IPS-15b (cell line): ENCODE measurements at regions not wholly inside any gene's neighbourhood (a gene's known extent, or its start where the extent isn't known, plus 50 kb on each side); places are given as distances from the start of the nearest gene placed in this dataset.

ENCODE experiments used
- H3K27me3 ChIP-seq: one replicate; pipeline ENCODE4 v1.6.1; 2013; ENCODE audit warnings: low read length; ENCODE audit not compliant: control insufficient read depth, insufficient read depth
- H3K36me3 ChIP-seq: one replicate; pipeline ENCODE4 v1.6.1; 2013; ENCODE audit warnings: low read length; ENCODE audit not compliant: control insufficient read depth, insufficient read depth
- H3K4me1 ChIP-seq: one replicate; pipeline ENCODE4 v1.6.1; 2013; ENCODE audit warnings: mild to moderate bottlenecking, low read length; ENCODE audit not compliant: control insufficient read depth, insufficient read depth
- H3K4me3 ChIP-seq: one replicate; pipeline ENCODE4 v1.5.1; 2013; ENCODE audit warnings: low read depth, low read length
- H3K9ac ChIP-seq: one replicate; pipeline ENCODE4 v1.6.1; 2013; ENCODE audit warnings: low read depth, mild to moderate bottlenecking, low read length
- H3K9me3 ChIP-seq: one replicate; pipeline ENCODE4 v1.6.1; 2013; ENCODE audit warnings: mild to moderate bottlenecking, low read length; ENCODE audit not compliant: control insufficient read depth, insufficient read depth

DNA sequence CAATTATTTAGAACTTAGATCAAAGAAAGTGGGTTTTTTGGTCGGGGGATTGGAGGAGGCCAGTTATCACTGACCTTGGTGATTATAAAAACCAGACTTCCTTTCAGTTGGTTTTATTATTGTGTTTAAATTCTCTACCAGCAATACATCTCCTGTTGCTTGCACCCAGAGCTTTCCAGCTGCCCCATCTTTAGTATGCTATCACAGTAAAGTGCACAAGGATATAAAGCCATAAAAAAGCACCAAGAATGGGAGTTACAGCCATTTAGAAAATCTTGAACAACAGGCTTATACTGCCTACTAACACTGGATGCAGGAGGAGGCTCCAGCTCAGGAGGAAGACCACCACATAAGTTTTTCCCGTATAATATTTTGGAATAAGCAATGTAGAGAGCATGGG lies 148.7 kb upstream of the OSR1 start:
- Histone ChIP-seq H3K4me1 (no peaks in the 10 kb centered on the region), H3K9me3 (no peaks in the 10 kb centered on the region), H3K4me3 (no peak overlapping the region), H3K36me3 (no peaks in the 10 kb centered on the region), H3K27me3 (no peaks in the 10 kb centered on the region), H3K9ac (no peak overlapping the region)

DNA sequence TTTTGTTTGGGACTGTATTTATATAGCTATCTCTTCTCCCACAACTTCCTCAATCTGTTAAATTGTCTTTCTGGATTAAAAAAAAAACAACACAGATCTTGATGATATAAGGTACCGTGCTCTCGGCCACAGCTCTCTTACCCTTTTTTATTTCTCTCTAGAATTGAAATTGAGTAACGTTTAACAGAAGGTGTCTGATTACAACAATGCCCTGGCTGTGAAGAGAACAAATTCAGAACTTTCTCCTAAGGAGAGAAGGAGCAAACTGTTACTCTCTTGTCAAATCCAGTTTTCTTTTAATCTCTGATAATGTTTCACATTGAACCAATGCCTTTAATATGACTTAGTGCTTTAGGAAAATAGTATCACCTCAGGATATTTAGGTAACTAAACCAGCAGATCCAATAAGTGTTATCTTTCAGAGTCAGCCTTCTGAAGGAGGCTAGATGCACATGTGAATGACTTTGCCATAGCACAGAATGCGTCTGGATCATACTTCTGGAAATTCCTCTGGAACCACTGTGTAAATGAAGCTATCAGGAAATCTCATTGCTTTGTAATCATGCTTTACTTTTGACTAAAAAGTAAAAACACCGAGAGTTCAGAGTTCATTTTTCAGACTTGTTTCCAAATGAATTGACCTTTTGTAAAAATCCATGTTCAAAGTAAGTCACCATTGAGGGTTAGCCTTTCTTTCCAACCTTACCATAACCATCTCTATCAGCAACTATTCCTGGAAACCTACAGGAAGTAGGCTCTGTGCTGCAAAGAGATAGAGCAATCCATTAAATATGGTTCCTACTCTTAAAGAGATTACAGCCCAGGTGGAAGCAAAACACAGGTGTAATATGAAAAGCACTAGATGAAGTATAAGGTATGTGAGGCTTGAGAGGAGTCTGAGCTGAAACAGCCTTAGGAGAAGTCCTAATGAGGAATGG lies 147.0 kb upstream of the OSR1 start:
- Histone ChIP-seq H3K4me1 (no peaks in the 10 kb centered on the region), H3K27me3 (no peaks in the 10 kb centered on the region), H3K9ac (no peak overlapping the region), H3K4me3 (no peak overlapping the region), H3K9me3 (no peaks in the 10 kb centered on the region), H3K36me3 (no peaks in the 10 kb centered on the region)

GRCh38 chr2:19504400-19505198 lies 146.2 kb upstream of the OSR1 start:
- H3K9ac ChIP-seq = no peak overlapping the region
- H3K9me3 ChIP-seq = no peaks in the 10 kb centered on the region
- no peaks in the 10 kb centered on the region for H3K27me3 ChIP-seq
- H3K36me3 ChIP-seq = no peaks in the 10 kb centered on the region
- H3K4me3 ChIP-seq = no peak overlapping the region
- H3K4me1 ChIP-seq = no peaks in the 10 kb centered on the region

- Histone ChIP-seq H3K9me3 (no peaks in the 10 kb centered on the region), H3K36me3 (no peaks in the 10 kb centered on the region), H3K4me3 (no peak overlapping the region), H3K4me1 (no peaks in the 10 kb centered on the region), H3K27me3 (no peaks in the 10 kb centered on the region), H3K9ac (no peak overlapping the region)
Observed at GRCh38 chr2:19503915-19504314, 145.5 kb upstream of the OSR1 start.

DNA sequence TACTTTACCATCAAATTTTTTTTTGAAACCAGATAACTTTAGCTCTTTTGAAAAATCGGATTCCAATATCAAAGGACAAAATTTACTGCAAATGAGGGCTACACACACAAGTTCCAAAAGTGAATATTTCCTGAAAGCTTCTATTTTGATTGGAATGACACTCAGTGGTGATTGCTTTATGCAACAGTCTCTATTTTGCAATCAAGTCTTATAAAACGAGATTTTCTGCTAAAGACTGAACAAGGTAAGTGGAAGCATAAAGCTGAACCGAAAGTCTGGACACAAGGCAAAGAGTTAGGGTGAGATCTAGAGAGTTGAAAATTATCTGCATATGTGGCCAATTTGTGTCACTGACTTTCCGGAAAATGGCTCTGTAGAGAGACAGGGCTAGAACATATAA lies 145.0 kb upstream of the OSR1 start:
- Histone ChIP-seq H3K4me3 (no peak overlapping the region), H3K36me3 (no peaks in the 10 kb centered on the region), H3K9ac (no peak overlapping the region), H3K4me1 (no peaks in the 10 kb centered on the region), H3K27me3 (no peaks in the 10 kb centered on the region), H3K9me3 (no peaks in the 10 kb centered on the region)

- H3K27me3 ChIP-seq = no peaks in the 10 kb centered on the region
- no peaks in the 10 kb centered on the region for H3K9me3 ChIP-seq
- no peaks in the 10 kb centered on the region for H3K36me3 ChIP-seq
- H3K9ac ChIP-seq = no peak overlapping the region
- H3K4me3 ChIP-seq = no peak overlapping the region
- H3K4me1 ChIP-seq = no peaks in the 10 kb centered on the region
Observed at GRCh38 chr2:19500126-19500525, 141.7 kb upstream of the OSR1 start.

DNA sequence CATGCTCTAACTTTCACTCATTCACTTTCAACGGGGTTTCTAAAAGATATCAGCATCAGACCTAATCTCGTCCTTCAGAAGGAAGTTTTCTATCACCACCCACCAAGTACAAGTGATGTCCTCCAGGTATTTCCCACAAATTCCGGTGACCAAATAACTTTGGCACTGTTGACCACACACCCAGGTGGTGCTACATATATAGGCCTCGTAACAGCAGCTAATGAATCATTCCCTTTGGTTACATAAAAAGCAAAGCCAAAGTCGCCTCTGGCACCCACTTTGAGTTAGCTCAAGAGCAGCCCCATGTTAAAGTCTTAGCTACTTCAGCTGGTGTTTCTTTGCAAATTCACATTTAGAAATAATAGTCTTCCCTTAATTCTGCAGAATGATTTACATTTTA lies 138.2 kb upstream of the OSR1 start:
- Histone ChIP-seq H3K9me3 (no peaks in the 10 kb centered on the region), H3K4me1 (no peaks in the 10 kb centered on the region), H3K36me3 (no peaks in the 10 kb centered on the region), H3K4me3 (no peak overlapping the region), H3K27me3 (no peaks in the 10 kb centered on the region), H3K9ac (no peak overlapping the region)

DNA sequence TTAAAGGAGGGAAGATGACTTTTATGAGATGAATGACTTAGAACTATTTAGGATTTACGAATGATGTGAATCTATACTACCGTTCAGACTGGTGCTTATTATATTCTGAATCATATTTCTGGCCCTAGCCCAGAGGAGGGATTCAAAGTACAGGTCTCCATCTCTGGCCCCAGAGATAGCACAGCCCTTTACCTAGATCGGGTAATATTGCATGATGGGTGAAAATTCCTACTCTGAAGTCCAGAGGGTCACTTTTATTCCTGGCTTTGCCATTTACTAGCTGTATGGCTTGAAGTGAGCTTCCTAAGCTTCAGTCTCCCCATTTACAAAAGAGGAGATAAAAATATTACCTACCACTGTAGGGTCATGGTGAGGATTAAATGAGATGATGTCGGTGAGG lies 135.8 kb upstream of the OSR1 start:
- H3K27me3 ChIP-seq = no peaks in the 10 kb centered on the region
- no peaks in the 10 kb centered on the region for H3K36me3 ChIP-seq
- H3K4me3 ChIP-seq = no peak overlapping the region
- H3K9me3 ChIP-seq = no peaks in the 10 kb centered on the region
- no peak overlapping the region for H3K9ac ChIP-seq
- H3K4me1 ChIP-seq = no peaks in the 10 kb centered on the region

DNA sequence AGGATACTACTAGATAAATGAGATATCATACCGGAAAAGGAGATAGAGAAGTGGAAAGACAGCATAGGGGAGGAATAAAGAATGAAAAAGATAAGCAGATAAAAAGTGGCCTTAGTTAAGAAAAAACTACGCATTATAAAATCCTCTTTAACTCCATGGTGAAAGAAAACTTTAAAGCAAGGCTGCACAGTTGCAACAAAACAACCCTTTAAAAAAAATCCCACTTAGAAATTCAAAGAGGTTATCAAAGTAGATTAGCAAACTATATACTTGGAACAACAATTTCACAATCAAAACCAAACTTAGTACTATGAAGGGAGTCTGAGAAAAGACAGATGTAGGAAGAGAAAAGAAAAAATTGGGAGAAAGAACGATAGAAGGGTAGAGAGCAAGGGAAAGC lies 133.4 kb upstream of the OSR1 start:
- no peak overlapping the region for H3K9ac ChIP-seq
- H3K9me3 ChIP-seq = no peaks in the 10 kb centered on the region
- no peaks in the 10 kb centered on the region for H3K27me3 ChIP-seq
- no peaks in the 10 kb centered on the region for H3K36me3 ChIP-seq
- no peaks in the 10 kb centered on the region for H3K4me1 ChIP-seq
- no peak overlapping the region for H3K4me3 ChIP-seq

DNA sequence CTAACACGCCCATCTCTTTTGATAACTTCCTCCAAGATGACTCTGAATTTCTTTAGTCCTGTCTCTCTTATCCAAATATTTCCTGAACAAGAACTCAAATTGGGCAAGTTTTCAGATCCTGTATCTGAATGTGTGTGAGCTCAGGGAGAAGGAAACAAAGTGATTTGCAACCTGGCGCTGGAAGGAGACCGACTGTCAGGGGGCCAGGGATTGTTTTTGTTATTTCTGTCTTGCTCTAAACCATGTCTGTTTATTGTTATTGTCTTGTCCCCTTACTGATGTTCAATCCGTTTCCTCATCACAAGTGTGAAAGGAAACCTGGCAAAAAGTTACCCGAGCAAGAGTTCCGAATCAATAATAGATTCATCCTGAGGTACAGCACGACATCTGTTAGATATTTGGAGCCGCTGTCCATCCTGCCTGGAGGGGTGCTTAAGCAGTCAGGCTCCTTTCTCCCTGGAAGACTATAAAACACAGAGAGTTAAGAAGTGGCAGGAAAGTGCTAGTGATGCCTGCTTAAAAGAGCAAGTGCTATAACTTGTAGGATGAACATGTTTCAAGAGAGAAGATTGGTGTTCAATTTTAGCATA lies 132.5 kb upstream of the OSR1 start:
- Histone ChIP-seq H3K9ac (no peak overlapping the region), H3K4me3 (no peak overlapping the region), H3K36me3 (no peaks in the 10 kb centered on the region), H3K9me3 (no peaks in the 10 kb centered on the region), H3K4me1 (no peaks in the 10 kb centered on the region), H3K27me3 (no peaks in the 10 kb centered on the region)

DNA sequence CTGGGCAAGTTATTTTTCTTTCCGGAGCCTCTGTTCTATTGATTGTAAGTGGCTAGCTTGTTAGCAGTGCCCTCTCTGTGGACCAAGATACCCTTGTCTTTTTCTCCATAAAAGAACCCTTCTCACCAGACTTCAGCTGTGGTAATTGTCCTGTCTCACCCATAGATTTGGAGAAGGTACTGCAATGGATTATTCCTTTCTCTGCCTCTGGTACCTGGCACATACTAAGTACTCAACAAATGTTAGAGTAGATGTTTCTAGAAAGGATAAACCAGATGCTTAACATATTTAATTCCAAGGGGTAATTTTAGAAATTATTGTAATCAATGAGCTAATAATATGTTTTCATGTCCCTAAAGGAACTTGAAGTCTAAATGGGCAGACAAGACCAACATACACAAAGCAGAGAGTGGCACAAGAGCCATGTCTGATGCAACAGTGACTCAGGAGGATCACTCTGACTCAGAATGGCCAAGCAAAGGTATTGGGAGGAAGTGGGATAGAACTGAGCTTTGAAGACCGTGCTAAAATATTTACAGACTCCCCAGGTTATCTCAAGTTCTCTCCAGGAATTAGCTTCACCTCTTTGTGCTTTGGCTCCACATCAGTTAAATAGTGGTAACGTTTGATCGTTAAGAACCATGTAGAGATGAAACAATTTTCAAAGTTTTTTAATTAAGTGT lies 129.7 kb upstream of the OSR1 start:
- Histone ChIP-seq H3K9ac (no peak overlapping the region), H3K9me3 (no peaks in the 10 kb centered on the region), H3K4me3 (no peak overlapping the region), H3K27me3 (no peaks in the 10 kb centered on the region), H3K4me1 (no peaks in the 10 kb centered on the region), H3K36me3 (no peaks in the 10 kb centered on the region)
